GM18867 (cell line): ENCODE measurements at regions not wholly inside any gene's neighbourhood (a gene's known extent, or its start where the extent isn't known, plus 50 kb on each side); places are given as distances from the start of the nearest gene placed in this dataset.
"Not testable (repeated sequence)": the region's sequence is repeated elsewhere in the genome, so short reads cannot be mapped to it uniquely, and the experiment has no call there.

Experiments
- ATAC-seq: cut with Tn5 transposase; IDR thresholded peaks from one replicate; pipeline ENCODE4 v1.9.1; 2021; ENCODE audit warnings: mild to moderate bottlenecking, moderate library complexity; ENCODE audit not compliant: unreplicated experiment

- no peak for ATAC-seq
Measured at GRCh38 chrX:137212078-137212632, 178.4 kb upstream of the GPR101 start.

GRCh38 chrX:137198040-137198439 is 164.2 kb upstream of the GPR101 start:
- ATAC-seq: no peak

- ATAC-seq: no peak
Measured at GRCh38 chrX:137195991-137196390, 162.2 kb upstream of the GPR101 start.

DNA sequence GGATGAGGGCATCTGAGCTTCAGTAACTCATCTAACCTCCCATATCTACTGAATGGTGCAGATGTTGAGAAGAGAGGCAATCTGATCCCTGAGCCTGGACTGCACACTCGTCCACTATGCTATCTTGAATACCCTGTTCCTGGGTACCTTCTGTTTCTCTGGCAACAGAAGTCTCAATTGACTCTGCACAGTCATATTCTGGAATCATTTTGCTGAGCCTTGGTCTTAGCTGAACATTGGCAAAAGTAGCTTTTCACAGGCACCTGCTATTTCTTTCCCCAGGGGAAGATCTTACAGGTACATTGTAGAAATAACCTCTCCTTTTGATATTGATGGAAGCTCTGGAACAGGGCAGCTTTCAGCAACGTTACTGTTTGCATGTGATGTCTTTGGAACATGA is 161.5 kb upstream of the GPR101 start:
- no peak for ATAC-seq

DNA sequence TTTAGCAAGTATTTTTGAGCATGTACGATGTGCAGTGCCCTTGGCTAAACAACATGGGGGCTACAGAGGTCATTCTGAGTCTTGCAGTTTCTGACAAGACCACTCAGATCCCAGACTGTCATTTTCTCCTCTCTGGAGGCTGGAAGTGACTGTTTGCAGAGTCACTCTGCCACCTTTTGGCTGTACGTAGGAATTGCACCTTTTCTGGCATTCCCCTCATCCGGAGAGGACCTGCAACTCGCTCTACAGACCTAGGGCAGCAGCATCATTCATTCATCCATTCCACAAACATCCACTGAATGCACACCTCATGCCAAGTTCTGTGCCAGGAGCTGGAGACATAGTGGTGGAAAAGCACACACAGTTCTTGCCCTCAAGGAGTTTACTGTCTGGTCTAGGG is 160.4 kb upstream of the GPR101 start:
- ATAC-seq: no peak

DNA sequence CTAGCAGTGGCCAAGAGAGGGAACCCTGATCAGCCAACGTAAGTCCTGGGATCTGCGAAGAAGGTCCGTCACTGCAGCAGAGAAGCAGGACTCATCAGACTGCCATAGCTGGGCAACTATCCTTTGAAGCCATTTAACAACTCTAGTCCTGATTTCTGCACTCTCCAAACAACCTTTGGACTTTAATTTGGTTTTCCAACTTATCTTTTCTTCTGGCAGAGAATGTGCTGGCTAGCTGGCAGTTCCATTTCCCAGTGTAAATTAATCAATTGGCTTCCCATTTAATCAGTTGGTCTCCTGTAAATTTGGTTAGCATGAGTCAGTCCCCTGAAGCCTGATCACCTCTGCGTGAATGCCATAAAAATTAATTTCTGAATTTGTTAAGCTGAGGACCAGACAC is 153.7 kb upstream of the GPR101 start:
- ATAC-seq: no peak

- no peak for ATAC-seq
Measured at GRCh38 chrX:137178392-137178791, 144.6 kb upstream of the GPR101 start.

DNA sequence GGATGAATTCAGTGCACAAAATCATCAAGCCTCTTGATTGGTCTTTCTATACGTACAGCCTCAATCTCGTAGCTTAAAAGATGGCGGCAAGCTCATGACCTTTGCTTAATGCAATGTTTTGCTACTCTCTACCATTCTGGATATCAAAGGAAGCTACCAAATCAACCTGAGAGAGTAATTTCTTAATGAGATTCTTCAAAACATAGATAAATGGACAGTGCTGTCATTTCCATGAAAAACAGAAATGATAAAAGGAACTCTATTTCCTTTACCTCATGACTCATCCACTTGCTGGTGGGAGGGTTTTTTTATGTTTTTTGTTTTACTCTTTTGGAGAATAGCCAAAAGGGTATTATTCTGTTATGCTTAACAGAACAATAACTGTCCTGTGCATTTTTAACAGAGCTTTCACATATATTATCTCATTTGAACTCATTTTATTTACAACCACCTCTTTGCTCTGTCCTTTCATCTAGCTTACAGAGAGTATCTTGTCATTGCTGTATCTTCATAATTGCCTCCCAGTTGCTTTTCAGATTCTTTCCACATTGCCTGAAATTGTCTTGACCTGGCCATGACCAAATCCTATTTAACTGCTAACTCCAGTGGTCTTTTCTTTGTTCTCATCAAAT is 138.6 kb upstream of the GPR101 start:
- ATAC-seq: no peak

GRCh38 chrX:137171626-137172025 is 137.8 kb upstream of the GPR101 start:
- no peak for ATAC-seq

- ATAC-seq: no peak
Measured at GRCh38 chrX:137166591-137166990, 132.8 kb upstream of the GPR101 start.

- ATAC-seq: no peak
Measured at GRCh38 chrX:137164329-137164728, 130.5 kb upstream of the GPR101 start.

GRCh38 chrX:137151403-137151802 is 117.6 kb upstream of the GPR101 start:
- ATAC-seq: no peak

- no peak for ATAC-seq
Measured at GRCh38 chrX:137143864-137144263, 110.1 kb upstream of the GPR101 start.

GRCh38 chrX:137122651-137123050 is 88.9 kb upstream of the GPR101 start:
- ATAC-seq: not testable (repeated sequence)

- no peak for ATAC-seq
Measured at GRCh38 chrX:137119049-137119448, 85.3 kb upstream of the GPR101 start.

DNA sequence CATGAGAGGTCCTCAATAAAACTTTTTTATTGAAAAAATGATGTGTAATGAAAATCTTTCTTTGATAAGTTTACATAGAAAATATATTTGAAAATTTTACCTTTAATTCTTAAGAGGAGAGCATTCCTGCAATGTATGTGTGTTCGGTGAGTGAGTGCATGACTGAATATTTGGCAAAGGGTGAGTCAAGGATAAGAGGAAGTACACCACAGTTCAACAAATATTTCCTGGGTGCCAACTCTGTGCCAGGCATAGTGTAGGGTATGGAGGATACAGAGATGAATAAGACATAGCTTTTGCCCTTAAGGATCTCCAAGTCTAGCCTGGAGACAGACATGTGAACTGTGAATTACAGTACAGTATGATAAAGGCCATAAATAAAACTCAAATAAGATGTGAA is 84.7 kb upstream of the GPR101 start:
- ATAC-seq: no peak

DNA sequence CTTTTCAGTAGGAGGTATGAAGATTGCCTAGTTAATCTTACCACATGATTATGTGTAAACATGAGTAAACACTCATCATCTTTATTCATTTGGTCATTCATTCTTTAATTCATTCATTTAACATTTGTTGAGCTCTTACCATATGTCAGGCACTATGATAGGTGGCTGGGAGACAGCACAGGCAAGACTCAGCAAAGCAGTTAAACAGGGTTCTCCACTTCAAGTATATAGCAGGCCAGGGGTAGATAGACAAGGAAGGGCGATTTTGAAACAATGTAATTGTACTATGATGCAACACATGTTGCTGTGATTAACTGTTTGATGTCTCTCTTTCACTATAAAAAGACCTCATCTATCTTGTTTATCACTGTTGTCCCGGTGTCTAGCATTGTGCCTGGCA is 84.3 kb upstream of the GPR101 start:
- no peak for ATAC-seq

DNA sequence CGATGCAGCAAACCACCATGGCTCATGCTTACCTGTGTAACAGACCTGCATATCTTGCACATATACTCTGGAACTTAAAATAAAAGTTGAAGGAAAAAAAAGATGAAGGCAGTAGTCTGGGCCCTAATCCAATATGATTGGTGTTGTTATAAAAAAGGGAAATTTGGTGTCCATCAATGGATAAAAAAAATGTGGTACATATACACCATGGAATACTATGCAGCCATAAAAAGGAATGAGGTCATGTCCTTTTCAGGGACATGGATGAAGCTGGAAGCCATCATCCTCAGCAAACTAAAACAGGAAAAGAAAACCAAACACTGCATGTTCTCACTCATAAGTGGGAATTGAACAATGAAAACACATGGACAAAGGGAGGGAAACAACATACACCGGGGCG is 74.1 kb upstream of the GPR101 start:
- not testable (repeated sequence) for ATAC-seq

DNA sequence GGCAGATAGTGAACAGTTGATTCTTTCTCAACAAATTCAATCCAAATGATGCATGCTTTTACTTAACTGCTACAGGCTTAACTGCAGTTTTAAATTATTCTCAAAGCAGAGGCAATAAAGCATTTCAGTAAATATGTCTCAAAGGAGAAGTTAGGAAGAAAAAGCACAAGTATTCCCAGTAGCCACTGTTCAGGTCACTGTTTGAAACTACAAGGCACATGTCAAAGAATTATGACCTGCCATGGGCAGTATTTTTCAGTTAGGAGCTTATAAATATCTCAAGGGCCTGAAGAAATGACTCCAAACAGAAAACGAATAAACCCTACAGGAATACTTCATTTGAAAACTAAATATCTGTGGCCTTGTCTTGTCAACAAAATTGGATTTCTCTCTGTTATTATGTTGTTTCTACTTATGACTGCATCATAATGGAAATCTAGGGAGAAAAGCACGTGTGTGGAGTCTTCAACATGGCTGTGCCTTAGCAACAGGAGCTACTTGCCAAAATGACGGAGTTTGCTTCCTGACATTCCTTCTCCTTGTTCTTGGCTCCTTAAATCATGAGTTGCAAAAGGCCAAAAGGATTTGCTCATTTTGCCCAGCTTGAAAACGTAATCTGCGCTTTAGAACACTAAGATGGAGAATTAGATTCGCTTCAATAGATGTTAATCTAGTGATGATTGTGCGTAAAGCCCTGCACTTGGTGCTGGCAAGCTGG is 67.6 kb upstream of the GPR101 start:
- no peak for ATAC-seq
